ENCODE measurements at regions not wholly inside any gene's neighbourhood (a gene's known extent, or its start where the extent isn't known, plus 50 kb on each side); places are given as distances from the start of the nearest gene placed in this dataset.

GRCh38 chr9:31730398-31730797 lies 654.0 kb upstream of the ACO1 start:
- TF ChIP-seq EZH2 (IDR thresholded peaks at IDR 0.05) (no peak), EZH2phosphoT487 (IDR thresholded peaks at IDR 0.05) (no peak)
- TF ChIP-seq, protein P1, sequence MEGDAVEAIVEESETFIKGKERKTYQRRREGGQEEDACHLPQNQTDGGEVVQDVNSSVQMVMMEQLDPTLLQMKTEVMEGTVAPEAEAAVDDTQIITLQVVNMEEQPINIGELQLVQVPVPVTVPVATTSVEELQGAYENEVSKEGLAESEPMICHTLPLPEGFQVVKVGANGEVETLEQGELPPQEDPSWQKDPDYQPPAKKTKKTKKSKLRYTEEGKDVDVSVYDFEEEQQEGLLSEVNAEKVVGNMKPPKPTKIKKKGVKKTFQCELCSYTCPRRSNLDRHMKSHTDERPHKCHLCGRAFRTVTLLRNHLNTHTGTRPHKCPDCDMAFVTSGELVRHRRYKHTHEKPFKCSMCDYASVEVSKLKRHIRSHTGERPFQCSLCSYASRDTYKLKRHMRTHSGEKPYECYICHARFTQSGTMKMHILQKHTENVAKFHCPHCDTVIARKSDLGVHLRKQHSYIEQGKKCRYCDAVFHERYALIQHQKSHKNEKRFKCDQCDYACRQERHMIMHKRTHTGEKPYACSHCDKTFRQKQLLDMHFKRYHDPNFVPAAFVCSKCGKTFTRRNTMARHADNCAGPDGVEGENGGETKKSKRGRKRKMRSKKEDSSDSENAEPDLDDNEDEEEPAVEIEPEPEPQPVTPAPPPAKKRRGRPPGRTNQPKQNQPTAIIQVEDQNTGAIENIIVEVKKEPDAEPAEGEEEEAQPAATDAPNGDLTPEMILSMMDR (IDR thresholded peaks at IDR 0.05) = no peak

Measured in neural progenitor cell (in vitro differentiated cells).